ENCODE measurements at regions not wholly inside any gene's neighbourhood (a gene's known extent, or its start where the extent isn't known, plus 50 kb on each side); places are given as distances from the start of the nearest gene placed in this dataset.
"Not testable (repeated sequence)": the region's sequence is repeated elsewhere in the genome, so short reads cannot be mapped to it uniquely, and the experiment has no call there.

DNA sequence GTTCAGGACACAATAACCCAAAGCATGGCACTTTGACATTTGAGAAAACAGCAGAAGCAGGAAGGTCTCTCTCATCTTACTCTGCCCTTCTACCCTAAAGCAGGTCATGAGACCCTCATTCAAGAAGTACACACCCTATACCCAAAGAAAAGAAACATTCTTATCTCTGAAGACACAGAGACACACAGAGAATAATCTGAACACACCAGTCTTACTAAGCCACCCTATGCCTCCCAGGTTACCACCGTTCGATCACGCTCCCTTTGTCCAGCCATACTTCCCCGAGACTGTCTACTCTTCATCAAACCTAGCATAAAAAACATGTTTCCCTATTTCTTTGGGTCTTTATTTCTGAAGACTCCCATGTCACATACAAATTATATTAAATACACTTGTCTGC lies 66.5 kb upstream of the ANKRD10 start:
- no TSS peak for BruUV-seq (replicated peaks)
- H3K4me3 Mint-ChIP-seq (ENCODE audit: unreplicated experiment), result no peak overlapping the region
- H3K27ac Mint-ChIP-seq (ENCODE audit: low read depth, unreplicated experiment), result no peak overlapping the region
- intact Hi-C loops (cut with micrococcal nuclease), result no loop called here
- DNase-seq (ENCODE audit: unreplicated experiment), result no peak
- TF ChIP-seq, protein P1, sequence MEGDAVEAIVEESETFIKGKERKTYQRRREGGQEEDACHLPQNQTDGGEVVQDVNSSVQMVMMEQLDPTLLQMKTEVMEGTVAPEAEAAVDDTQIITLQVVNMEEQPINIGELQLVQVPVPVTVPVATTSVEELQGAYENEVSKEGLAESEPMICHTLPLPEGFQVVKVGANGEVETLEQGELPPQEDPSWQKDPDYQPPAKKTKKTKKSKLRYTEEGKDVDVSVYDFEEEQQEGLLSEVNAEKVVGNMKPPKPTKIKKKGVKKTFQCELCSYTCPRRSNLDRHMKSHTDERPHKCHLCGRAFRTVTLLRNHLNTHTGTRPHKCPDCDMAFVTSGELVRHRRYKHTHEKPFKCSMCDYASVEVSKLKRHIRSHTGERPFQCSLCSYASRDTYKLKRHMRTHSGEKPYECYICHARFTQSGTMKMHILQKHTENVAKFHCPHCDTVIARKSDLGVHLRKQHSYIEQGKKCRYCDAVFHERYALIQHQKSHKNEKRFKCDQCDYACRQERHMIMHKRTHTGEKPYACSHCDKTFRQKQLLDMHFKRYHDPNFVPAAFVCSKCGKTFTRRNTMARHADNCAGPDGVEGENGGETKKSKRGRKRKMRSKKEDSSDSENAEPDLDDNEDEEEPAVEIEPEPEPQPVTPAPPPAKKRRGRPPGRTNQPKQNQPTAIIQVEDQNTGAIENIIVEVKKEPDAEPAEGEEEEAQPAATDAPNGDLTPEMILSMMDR (IDR thresholded peaks at IDR 0.05; ENCODE audit: unreplicated experiment), result no peak
- ChIA-PET CTCF (no interaction called here), POLR2A (no interaction called here)
- no peaks in the 10 kb centered on the region for H3K4me1 Mint-ChIP-seq (ENCODE audit: insufficient read depth, unreplicated experiment)
- H3K27me3 Mint-ChIP-seq (ENCODE audit: insufficient read depth, unreplicated experiment), result peaks cover 13% of the 10 kb centered on the region
- no peaks in the 10 kb centered on the region for H3K9me3 Mint-ChIP-seq (ENCODE audit: unreplicated experiment)
- no peaks in the 10 kb centered on the region for H3K36me3 Mint-ChIP-seq (ENCODE audit: insufficient read depth, unreplicated experiment)

DNA sequence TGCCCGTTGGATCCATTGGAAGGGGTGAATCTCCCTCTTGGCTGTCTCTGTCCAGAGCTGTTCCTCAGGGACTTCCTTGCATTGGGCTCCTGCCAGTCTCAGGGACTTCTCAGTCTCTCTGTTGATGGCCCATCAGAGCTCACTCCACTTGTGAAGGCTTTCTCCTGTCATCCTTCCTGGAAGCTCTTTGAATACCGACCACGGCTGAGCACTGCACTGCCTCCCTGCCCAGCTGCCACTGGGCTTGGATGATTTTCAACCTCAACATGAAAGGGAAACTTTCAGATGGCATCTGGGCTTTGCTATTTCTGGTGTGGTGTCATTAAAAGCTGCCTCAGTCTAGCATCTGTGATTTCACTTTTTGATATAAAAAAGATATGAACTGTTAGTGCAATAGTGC lies 66.1 kb upstream of the ANKRD10 start:
- no peaks in the 10 kb centered on the region for H3K9me3 Mint-ChIP-seq (ENCODE audit: unreplicated experiment)
- no peak for DNase-seq (ENCODE audit: unreplicated experiment)
- TF ChIP-seq, protein P1 (IDR thresholded peaks at IDR 0.05; ENCODE audit: unreplicated experiment), result no peak
- ChIA-PET POLR2A (no interaction called here), CTCF (no interaction called here)
- H3K4me1 Mint-ChIP-seq (ENCODE audit: insufficient read depth, unreplicated experiment), result no peaks in the 10 kb centered on the region
- no peaks in the 10 kb centered on the region for H3K36me3 Mint-ChIP-seq (ENCODE audit: insufficient read depth, unreplicated experiment)
- BruUV-seq (replicated peaks), result no TSS peak
- intact Hi-C loops (cut with micrococcal nuclease), result no loop called here
- no peak overlapping the region for H3K4me3 Mint-ChIP-seq (ENCODE audit: unreplicated experiment)
- no peak overlapping the region for H3K27ac Mint-ChIP-seq (ENCODE audit: low read depth, unreplicated experiment)
- H3K27me3 Mint-ChIP-seq (ENCODE audit: insufficient read depth, unreplicated experiment), result peaks cover 13% of the 10 kb centered on the region

DNA sequence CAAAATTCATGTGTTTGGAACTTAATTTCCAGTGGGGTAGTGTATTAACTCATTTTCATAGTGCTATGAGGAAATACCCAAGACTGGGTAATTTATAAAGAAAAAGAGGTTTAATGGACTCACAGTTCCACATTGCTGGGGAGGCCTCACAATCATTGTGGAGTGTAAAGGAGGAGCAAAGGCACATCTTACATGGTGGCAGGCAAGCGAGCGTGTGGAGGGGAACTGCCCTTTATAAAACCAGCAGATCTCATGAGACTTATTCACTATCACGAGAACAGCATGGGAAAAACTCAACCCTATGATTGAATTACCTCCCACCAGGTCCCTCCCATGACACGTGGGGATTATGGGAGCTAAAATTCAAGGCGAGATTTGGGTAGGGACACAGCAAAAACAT lies 64.3 kb upstream of the ANKRD10 start:
- intact Hi-C loops (cut with micrococcal nuclease); H3K4me3 Mint-ChIP-seq (ENCODE audit: unreplicated experiment); H3K36me3 Mint-ChIP-seq (ENCODE audit: insufficient read depth, unreplicated experiment); DNase-seq (ENCODE audit: unreplicated experiment); H3K4me1 Mint-ChIP-seq (ENCODE audit: insufficient read depth, unreplicated experiment); H3K9me3 Mint-ChIP-seq (ENCODE audit: unreplicated experiment); H3K27ac Mint-ChIP-seq (ENCODE audit: low read depth, unreplicated experiment); BruUV-seq (replicated peaks); H3K27me3 Mint-ChIP-seq (ENCODE audit: insufficient read depth, unreplicated experiment): not testable (repeated sequence)
- POLR2A ChIA-PET, result interaction anchor here (0.6 to 0.9 kb wide), 2 partner anchors 10 to 178 kb away, joined by 3 to 4 read pairs; no protein-coding TSS in a partner anchor
- CTCF ChIA-PET, result interaction anchor here (0.6 to 1.0 kb wide), 2 partner anchors 64 to 502 kb away, joined by 3 to 4 read pairs; no protein-coding TSS in a partner anchor

DNA sequence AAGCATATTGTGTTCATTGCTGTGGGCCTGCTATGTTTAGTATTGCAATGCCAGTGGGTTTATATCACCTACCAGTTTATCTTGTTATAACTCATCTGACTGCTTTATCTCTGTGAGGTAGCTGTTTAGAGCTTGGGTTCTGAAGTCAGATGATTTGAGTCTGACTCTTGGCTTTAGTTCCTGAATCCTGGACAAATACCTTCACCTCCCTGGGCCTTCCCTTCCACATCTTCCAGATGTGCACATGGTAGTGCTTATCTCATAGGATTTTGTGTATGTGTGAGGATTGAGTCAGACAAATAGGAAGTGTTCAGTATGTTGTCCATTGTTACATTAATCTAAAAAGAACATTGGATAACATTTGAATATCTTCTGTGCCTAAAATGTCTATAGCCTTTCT lies 63.5 kb upstream of the ANKRD10 start:
- ChIA-PET CTCF (interaction anchor here (0.6 kb wide), 1 partner anchor 502 kb away, joined by 4 read pairs; no protein-coding TSS in a partner anchor), POLR2A (interaction anchor here (0.9 kb wide), 1 partner anchor 9 kb away, joined by 3 read pairs; no protein-coding TSS in a partner anchor)
- H3K36me3 Mint-ChIP-seq (ENCODE audit: insufficient read depth, unreplicated experiment), result no peaks in the 10 kb centered on the region
- intact Hi-C loops (cut with micrococcal nuclease), result no loop called here
- no peaks in the 10 kb centered on the region for H3K27me3 Mint-ChIP-seq (ENCODE audit: insufficient read depth, unreplicated experiment)
- no peak overlapping the region for H3K4me3 Mint-ChIP-seq (ENCODE audit: unreplicated experiment)
- H3K9me3 Mint-ChIP-seq (ENCODE audit: unreplicated experiment), result no peaks in the 10 kb centered on the region
- no peak overlapping the region for H3K27ac Mint-ChIP-seq (ENCODE audit: low read depth, unreplicated experiment)
- DNase-seq (ENCODE audit: unreplicated experiment), result no peak
- no TSS peak for BruUV-seq (replicated peaks)
- TF ChIP-seq, protein P1 (IDR thresholded peaks at IDR 0.05; ENCODE audit: unreplicated experiment), result no peak
- H3K4me1 Mint-ChIP-seq (ENCODE audit: insufficient read depth, unreplicated experiment), result peaks cover 3% of the 10 kb centered on the region

DNA sequence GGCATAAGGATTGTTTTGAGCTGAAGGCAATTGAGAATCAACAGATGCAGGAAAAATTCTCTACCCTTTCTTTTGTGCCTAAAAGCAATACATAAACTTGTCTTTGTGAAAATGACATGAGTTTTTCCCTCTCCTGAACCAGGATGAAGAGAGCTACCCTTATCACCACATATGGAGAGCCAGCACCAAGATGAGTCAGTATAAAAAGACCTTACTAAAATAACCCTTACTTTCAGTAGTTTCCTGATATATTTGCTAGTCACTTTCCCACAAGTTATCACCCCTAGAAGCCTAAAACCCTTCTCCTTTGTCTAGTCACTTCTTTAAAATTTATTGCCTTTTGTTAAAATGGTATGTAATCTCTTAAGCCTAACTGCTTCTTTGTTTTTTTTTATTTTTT lies 61.9 kb upstream of the ANKRD10 start:
- TF ChIP-seq, protein P1 (IDR thresholded peaks at IDR 0.05; ENCODE audit: unreplicated experiment), result no peak
- BruUV-seq (replicated peaks), result no TSS peak
- ChIA-PET POLR2A (interaction anchor here (0.9 to 1.6 kb wide), 2 partner anchors 8 to 11 kb away, joined by 4 to 6 read pairs; no protein-coding TSS in a partner anchor), CTCF (interaction anchor here (1.1 kb wide), 1 partner anchor 91 kb away, joined by 3 read pairs; no protein-coding TSS in a partner anchor)
- Mint-ChIP-seq H3K9me3 (ENCODE audit: unreplicated experiment) (no peaks in the 10 kb centered on the region), H3K36me3 (ENCODE audit: insufficient read depth, unreplicated experiment) (no peaks in the 10 kb centered on the region), H3K27me3 (ENCODE audit: insufficient read depth, unreplicated experiment) (no peaks in the 10 kb centered on the region), H3K27ac (ENCODE audit: low read depth, unreplicated experiment) (no peak overlapping the region), H3K4me1 (ENCODE audit: insufficient read depth, unreplicated experiment) (peaks cover 6% of the 10 kb centered on the region), H3K4me3 (ENCODE audit: unreplicated experiment) (no peak overlapping the region)
- DNase-seq (ENCODE audit: unreplicated experiment), result no peak
- intact Hi-C loops (cut with micrococcal nuclease), result no loop called here
